HCT116 (cell line): ENCODE measurements at regions not wholly inside any gene's neighbourhood (a gene's known extent, or its start where the extent isn't known, plus 50 kb on each side); places are given as distances from the start of the nearest gene placed in this dataset.

Experiments
- ATAC-seq: fragments of 200-7000 bp; cut with Tn5 transposase; 2 replicates; pipeline ENCODE4 v1.9.1; 2020; ENCODE audit warnings: mild to moderate bottlenecking, moderate library complexity
- BruUV-seq: library from RNA; stranded (reverse); fragments of 400-500 nt; replicated peaks from 2 replicates; lab custom pipeline; 2021; lab: Mats Ljungman, UMichigan
- CTCF ChIA-PET: fragments of 300-600 bp; sonication (Branson Sonifier 250); formaldehyde crosslinking; loops from one replicate; lab custom pipeline; 2021; ENCODE audit warnings: antibody characterized with exemption; lab: Charles Lee
- POLR2A ChIA-PET: fragments of 300-600, 350-600 bp; sonication (Branson Sonifier 250); formaldehyde crosslinking; loops from one replicate; lab custom pipeline; 2021; ENCODE audit warnings: antibody characterized with exemption; lab: Charles Lee
- RAD21 ChIA-PET, 2 experiments: fragments of 300-600 bp; sonication (Branson Sonifier 250); formaldehyde crosslinking; loops; one replicate each; lab custom pipeline; 2023; ENCODE audit warnings: low total read pairs in 2 of 2; ENCODE audit not compliant: uncharacterized antibody in 2 of 2, unreplicated experiment in 2 of 2, low non-redundant PET in 1 of 2; lab: Charles Lee
- DNase-seq: peaks from one replicate; pipeline ENCODE4 v3.0.0-alpha.2; 2010; ENCODE audit warnings: low read depth, low spot score
- H2AFZ ChIP-seq: fragments of 200-600 bp; shearing (Covaris generic), sonication (generic); 2 replicates; pipeline ENCODE4 v1.6.1; 2017; ENCODE audit warnings: low read depth, mixed run types, mixed read lengths, antibody characterized with exemption, low read length; ENCODE audit not compliant: poor library complexity, severe bottlenecking
- H3K27ac ChIP-seq: 2 replicates; pipeline ENCODE4 v1.5.1; 2012; ENCODE audit warnings: low read depth, low read length
- H3K27me3 ChIP-seq: fragments of 200-600 bp; sonication (generic); 2 replicates; pipeline ENCODE4 v1.6.1; 2016; ENCODE audit warnings: mixed run types, low read length, mixed read lengths; ENCODE audit not compliant: insufficient read depth
- H3K36me3 ChIP-seq, 2 experiments: fragments of 200-500 bp in 1 of 2; fragments of 200-600 bp in 1 of 2; sonication (Bioruptor generic) in 1 of 2; sonication (generic) in 1 of 2; 2 replicates each; pipeline versions ENCODE4 v1.5.1 to v1.6.1; 2014 to 2016; ENCODE audit warnings: low read length in 2 of 2, inconsistent platforms in 1 of 2, mixed read lengths in 1 of 2, mixed run types in 1 of 2; ENCODE audit not compliant: insufficient read depth in 2 of 2, control insufficient read depth in 1 of 2
- H3K4me1 ChIP-seq, 2 experiments: fragments of 200-600 bp in 1 of 2; sonication (generic) in 1 of 2; 2 replicates each; pipeline versions ENCODE4 v1.5.1 to v1.6.1; 2012 to 2017; ENCODE audit warnings: low read length in 2 of 2, inconsistent platforms in 1 of 2, mild to moderate bottlenecking in 1 of 2, mixed read lengths in 1 of 2, mixed run types in 1 of 2, moderate library complexity in 1 of 2; ENCODE audit not compliant: insufficient read depth in 2 of 2, control insufficient read depth in 1 of 2
- H3K4me2 ChIP-seq: fragments of 200-600 bp; sonication (generic); 2 replicates; pipeline ENCODE4 v1.6.1; 2017; ENCODE audit warnings: mixed run types, low read length, mixed read lengths
- H3K4me3 ChIP-seq, 2 experiments: fragments of 200-600 bp in 1 of 2; sonication (generic) in 1 of 2; replicated peaks in 1 of 2; 2 replicates each; pipeline ENCODE4 v1.5.1; 2011 to 2016; ENCODE audit warnings: low read length in 2 of 2, control low read depth in 1 of 2, low read depth in 1 of 2, mild to moderate bottlenecking in 1 of 2, mixed read lengths in 1 of 2, mixed run types in 1 of 2
- H3K79me2 ChIP-seq: fragments of 200-600 bp; sonication (generic); 2 replicates; pipeline ENCODE4 v1.6.1; 2017; ENCODE audit warnings: mild to moderate bottlenecking, mixed run types, low read length, moderate library complexity, mixed read lengths; ENCODE audit not compliant: insufficient read depth
- H3K9ac ChIP-seq: fragments of 200-600 bp; sonication (generic); 2 replicates; pipeline ENCODE4 v1.6.1; 2016; ENCODE audit warnings: low read length, mixed read lengths
- H3K9me2 ChIP-seq: fragments of 200-600 bp; sonication (generic), shearing (Covaris generic); 2 replicates; pipeline ENCODE4 v1.6.1; 2017; ENCODE audit warnings: mixed run types, mild to moderate bottlenecking, moderate library complexity; ENCODE audit not compliant: insufficient read depth
- H3K9me3 ChIP-seq, 2 experiments: fragments of 200-500 bp in 1 of 2; fragments of 200-600 bp in 1 of 2; sonication (Bioruptor generic) in 1 of 2; sonication (generic) in 1 of 2; 2 replicates each; pipeline ENCODE4 v1.6.1; 2014 to 2017; ENCODE audit warnings: low read length in 2 of 2, mixed read lengths in 2 of 2, inconsistent platforms in 1 of 2, low read depth in 1 of 2, mild to moderate bottlenecking in 1 of 2, mixed run types in 1 of 2, moderate library complexity in 1 of 2; ENCODE audit not compliant: control insufficient read depth in 1 of 2, insufficient read depth in 1 of 2
- H4K20me1 ChIP-seq: fragments of 200-600 bp; sonication (generic), shearing (Covaris generic); 2 replicates; pipeline ENCODE4 v1.6.1; 2017; ENCODE audit warnings: mixed run types, mild to moderate bottlenecking, moderate library complexity; ENCODE audit not compliant: insufficient read depth
- CBX3 ChIP-seq: IDR thresholded peaks from 2 replicates; pipeline ENCODE4 v1.6.1; 2012; ENCODE audit warnings: low read depth
- CEBPB ChIP-seq: IDR thresholded peaks from 2 replicates; pipeline ENCODE4 v1.6.1; 2012; ENCODE audit warnings: low read depth
- EGR1 ChIP-seq: IDR thresholded peaks from 2 replicates; pipeline ENCODE4 v1.6.1; 2012; ENCODE audit warnings: low read depth
- FOSL1 ChIP-seq: IDR thresholded peaks from 2 replicates; pipeline ENCODE4 v1.6.1; 2012; ENCODE audit warnings: low read depth
- SRF ChIP-seq: IDR thresholded peaks from 2 replicates; pipeline ENCODE4 v1.6.1; 2012; ENCODE audit warnings: low read depth
- YY1 ChIP-seq: IDR thresholded peaks from 2 replicates; pipeline ENCODE4 v1.6.1; 2011; ENCODE audit warnings: low read length, low read depth, moderate library complexity, mild to moderate bottlenecking; ENCODE audit not compliant: insufficient replicate concordance; ENCODE audit errors: extremely low read depth
- ZNF274 ChIP-seq: fragments of 200-500 bp; sonication (Bioruptor generic); IDR thresholded peaks from 2 replicates; pipeline ENCODE4 v1.6.1; 2014; ENCODE audit warnings: mild to moderate bottlenecking, low read depth, low read length, inconsistent platforms
- intact Hi-C: fragments of 100-400 bp; cut with micrococcal nuclease; formaldehyde crosslinking; loops from 2 replicates; pipeline ENCODE4 v1.10.0; 2022
- TF ChIP-seq, protein P1 (sequence below): IDR thresholded peaks from 2 replicates; pipeline ENCODE4 v1.6.1; 2012; ENCODE audit warnings: low read depth
- TF ChIP-seq, protein P2 (sequence below): IDR thresholded peaks from 2 replicates; pipeline ENCODE4 v1.6.1; 2011; ENCODE audit warnings: mild to moderate bottlenecking, low read length, moderate library complexity; ENCODE audit not compliant: insufficient replicate concordance; ENCODE audit errors: extremely low read depth
- TF ChIP-seq, protein P3 (sequence below): IDR thresholded peaks from 2 replicates; pipeline ENCODE4 v1.6.1; 2012

DNA sequence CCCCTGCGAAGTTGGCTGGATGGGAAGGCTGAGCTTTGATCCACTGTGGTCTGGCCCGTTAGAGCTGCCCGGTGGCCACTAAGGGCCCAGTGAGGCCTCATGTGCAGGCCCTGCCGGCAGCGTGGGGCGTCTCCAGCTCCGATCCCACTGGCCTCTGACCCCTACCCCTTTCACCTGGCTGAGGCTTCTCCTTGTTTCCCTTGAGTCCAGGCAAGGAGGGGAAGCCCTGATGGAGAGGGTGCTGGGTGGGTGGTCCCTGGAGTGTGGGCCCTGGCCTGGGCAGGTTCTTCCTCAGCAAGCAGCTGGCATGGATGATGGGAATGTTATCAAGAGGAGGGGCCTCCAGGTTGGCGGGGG is 356.8 kb downstream of the SEC14L1 start:
- TF ChIP-seq, protein P1, sequence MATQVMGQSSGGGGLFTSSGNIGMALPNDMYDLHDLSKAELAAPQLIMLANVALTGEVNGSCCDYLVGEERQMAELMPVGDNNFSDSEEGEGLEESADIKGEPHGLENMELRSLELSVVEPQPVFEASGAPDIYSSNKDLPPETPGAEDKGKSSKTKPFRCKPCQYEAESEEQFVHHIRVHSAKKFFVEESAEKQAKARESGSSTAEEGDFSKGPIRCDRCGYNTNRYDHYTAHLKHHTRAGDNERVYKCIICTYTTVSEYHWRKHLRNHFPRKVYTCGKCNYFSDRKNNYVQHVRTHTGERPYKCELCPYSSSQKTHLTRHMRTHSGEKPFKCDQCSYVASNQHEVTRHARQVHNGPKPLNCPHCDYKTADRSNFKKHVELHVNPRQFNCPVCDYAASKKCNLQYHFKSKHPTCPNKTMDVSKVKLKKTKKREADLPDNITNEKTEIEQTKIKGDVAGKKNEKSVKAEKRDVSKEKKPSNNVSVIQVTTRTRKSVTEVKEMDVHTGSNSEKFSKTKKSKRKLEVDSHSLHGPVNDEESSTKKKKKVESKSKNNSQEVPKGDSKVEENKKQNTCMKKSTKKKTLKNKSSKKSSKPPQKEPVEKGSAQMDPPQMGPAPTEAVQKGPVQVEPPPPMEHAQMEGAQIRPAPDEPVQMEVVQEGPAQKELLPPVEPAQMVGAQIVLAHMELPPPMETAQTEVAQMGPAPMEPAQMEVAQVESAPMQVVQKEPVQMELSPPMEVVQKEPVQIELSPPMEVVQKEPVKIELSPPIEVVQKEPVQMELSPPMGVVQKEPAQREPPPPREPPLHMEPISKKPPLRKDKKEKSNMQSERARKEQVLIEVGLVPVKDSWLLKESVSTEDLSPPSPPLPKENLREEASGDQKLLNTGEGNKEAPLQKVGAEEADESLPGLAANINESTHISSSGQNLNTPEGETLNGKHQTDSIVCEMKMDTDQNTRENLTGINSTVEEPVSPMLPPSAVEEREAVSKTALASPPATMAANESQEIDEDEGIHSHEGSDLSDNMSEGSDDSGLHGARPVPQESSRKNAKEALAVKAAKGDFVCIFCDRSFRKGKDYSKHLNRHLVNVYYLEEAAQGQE = no peak
- no peak for TF ChIP-seq CEBPB
- no peak for TF ChIP-seq ZNF274
- TF ChIP-seq EGR1 = no peak
- TF ChIP-seq FOSL1 = no peak
- TF ChIP-seq YY1 = no peak
- TF ChIP-seq, protein P2, sequence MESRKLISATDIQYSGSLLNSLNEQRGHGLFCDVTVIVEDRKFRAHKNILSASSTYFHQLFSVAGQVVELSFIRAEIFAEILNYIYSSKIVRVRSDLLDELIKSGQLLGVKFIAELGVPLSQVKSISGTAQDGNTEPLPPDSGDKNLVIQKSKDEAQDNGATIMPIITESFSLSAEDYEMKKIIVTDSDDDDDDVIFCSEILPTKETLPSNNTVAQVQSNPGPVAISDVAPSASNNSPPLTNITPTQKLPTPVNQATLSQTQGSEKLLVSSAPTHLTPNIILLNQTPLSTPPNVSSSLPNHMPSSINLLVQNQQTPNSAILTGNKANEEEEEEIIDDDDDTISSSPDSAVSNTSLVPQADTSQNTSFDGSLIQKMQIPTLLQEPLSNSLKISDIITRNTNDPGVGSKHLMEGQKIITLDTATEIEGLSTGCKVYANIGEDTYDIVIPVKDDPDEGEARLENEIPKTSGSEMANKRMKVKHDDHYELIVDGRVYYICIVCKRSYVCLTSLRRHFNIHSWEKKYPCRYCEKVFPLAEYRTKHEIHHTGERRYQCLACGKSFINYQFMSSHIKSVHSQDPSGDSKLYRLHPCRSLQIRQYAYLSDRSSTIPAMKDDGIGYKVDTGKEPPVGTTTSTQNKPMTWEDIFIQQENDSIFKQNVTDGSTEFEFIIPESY = no peak
- no peak for TF ChIP-seq SRF
- TF ChIP-seq CBX3 = no peak
- TF ChIP-seq, protein P3, sequence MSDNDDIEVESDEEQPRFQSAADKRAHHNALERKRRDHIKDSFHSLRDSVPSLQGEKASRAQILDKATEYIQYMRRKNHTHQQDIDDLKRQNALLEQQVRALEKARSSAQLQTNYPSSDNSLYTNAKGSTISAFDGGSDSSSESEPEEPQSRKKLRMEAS = no peak
- H3K79me2 ChIP-seq = no peaks in the 10 kb centered on the region
- BruUV-seq = no TSS peak
- ATAC-seq (no peak), DNase-seq (no peak)
- ChIA-PET RAD21 (interaction anchor here in 1 of 2 experiments (0.7 kb wide), 1 partner anchor 144 kb away, joined by 3 read pairs; no protein-coding TSS in a partner anchor), POLR2A (no interaction called here), CTCF (interaction anchor here (1.5 kb wide), 1 partner anchor 68 kb away, joined by 4 read pairs; no protein-coding TSS in a partner anchor)
- H3K27ac ChIP-seq = no peak overlapping the region
- H3K36me3 ChIP-seq = peaks cover 16 to 17% of the 10 kb centered on the region in 2 experiments; a peak in 3 of 4 replicates
- no peaks in the 10 kb centered on the region for H4K20me1 ChIP-seq
- no peak overlapping the region for H3K4me2 ChIP-seq
- H3K4me3 ChIP-seq = no peak overlapping the region
- no peaks in the 10 kb centered on the region for H3K27me3 ChIP-seq
- H3K9me3 ChIP-seq = no peaks in the 10 kb centered on the region
- H3K9me2 ChIP-seq = no peaks in the 10 kb centered on the region
- no peak overlapping the region for H2AFZ ChIP-seq
- H3K9ac ChIP-seq = no peak overlapping the region
- intact Hi-C loops = loop anchor here (10.0 kb wide), 1 partner anchor 243 kb away; no protein-coding TSS in a partner anchor
- H3K4me1 ChIP-seq = no peaks in the 10 kb centered on the region
